ENCODE measurements at regions not wholly inside any gene's neighbourhood (a gene's known extent, or its start where the extent isn't known, plus 50 kb on each side); places are given as distances from the start of the nearest gene placed in this dataset.
A peak's percentile ranks its signal among the peaks of the same experiment; 100 is the strongest.

DNA sequence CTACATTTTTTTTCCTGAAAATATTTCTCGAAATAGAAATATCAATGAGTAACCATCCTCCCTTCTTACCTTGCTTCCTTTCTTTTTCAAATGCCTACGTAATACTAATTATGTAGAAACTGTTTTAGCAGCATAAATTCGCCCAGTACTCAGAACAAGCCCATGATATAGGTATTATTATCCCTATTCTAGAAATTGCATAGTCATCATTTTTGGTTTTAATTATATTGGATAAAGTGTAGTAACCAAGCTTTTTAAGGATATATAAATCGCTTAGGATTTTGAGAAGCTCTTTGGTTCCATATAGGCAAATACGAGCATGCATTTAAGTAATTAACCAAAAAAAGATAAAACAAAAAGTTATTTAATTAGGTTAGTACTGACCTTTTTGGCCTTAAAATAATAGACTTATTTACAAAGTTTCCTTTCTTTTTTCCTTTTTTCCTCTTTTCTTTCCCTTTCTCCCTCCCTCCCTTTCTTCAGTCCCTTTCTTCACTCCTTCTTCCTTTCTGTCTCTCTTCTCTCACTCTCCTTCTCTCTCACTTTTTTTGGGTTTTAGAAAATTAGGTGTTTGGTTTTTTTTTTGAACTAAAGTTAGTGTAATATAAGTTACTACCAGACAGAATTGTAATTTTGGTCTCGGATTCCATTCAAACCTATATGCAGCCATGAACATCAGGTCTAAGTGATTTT lies 457.7 kb downstream of the RFPL4B start:
- Histone ChIP-seq H3K36me3 (ENCODE audit: insufficient read depth, low read length) (no peaks in the 10 kb centered on the region), H3K9ac (ENCODE audit: insufficient read length) (no peak overlapping the region), H3K9me3 (ENCODE audit: low read depth, low read length) (no peaks in the 10 kb centered on the region)

DNA sequence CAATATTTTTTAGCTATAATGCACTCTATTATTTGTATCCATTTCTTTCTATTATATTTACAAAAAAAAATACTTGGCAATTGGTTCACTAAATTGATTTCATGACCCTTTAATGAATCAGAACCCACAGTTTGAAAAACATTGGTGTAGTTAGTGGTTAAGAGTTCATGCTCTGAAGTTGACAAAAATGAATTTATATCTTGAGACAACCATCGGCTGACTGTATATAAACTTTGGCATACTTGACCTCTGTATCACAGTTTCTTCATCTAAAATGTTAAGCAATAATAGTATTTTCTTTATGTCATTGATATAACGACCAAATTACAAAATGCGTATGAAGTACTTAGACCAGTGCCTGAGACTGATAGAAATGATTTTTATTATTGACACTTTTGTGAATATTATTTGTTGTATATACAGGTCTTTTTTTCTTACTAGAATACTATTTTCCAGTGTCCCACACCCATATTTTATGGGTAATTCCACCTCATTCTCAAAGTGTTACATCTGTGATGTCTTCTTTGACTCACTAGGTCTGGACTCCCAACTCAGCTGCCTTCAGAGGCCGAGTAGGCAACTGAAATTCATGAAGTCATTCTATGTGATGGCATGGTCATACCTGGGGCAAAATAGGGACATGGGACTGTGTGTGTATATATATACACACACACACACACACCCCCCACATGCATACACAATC lies 459.2 kb downstream of the RFPL4B start:
- Histone ChIP-seq H3K9ac (ENCODE audit: insufficient read length) (no peak overlapping the region), H3K4me3 (no peak overlapping the region), H3K9me3 (ENCODE audit: low read depth, low read length) (no peaks in the 10 kb centered on the region), H3K27ac (no peak overlapping the region), H3K36me3 (ENCODE audit: insufficient read depth, low read length) (no peaks in the 10 kb centered on the region)
- no peak for DNase-seq (ENCODE audit: low read depth, low spot score)
- TF ChIP-seq POLR2AphosphoS5 (IDR thresholded peaks at IDR 0.05; ENCODE audit: borderline replicate concordance, low read depth, low read length) (no peak), FOXP2 (optimal IDR thresholded peaks at IDR 0.05; ENCODE audit: control extremely low read depth, extremely low read length, insufficient read depth) (no peak), EZH2 (IDR thresholded peaks at IDR 0.05) (no peak)

More for the DNA sequence above, 457.7 kb downstream of the RFPL4B start:
- TF ChIP-seq POLR2AphosphoS5 (IDR thresholded peaks at IDR 0.05; ENCODE audit: borderline replicate concordance, low read depth, low read length) (no peak), FOXP2 (optimal IDR thresholded peaks at IDR 0.05; ENCODE audit: control extremely low read depth, extremely low read length, insufficient read depth) (no peak), EZH2 (IDR thresholded peaks at IDR 0.05) (no peak)
- no peak for DNase-seq (ENCODE audit: low read depth, low spot score)
- Histone ChIP-seq H3K27ac (no peak overlapping the region), H3K4me3 (no peak overlapping the region)

DNA sequence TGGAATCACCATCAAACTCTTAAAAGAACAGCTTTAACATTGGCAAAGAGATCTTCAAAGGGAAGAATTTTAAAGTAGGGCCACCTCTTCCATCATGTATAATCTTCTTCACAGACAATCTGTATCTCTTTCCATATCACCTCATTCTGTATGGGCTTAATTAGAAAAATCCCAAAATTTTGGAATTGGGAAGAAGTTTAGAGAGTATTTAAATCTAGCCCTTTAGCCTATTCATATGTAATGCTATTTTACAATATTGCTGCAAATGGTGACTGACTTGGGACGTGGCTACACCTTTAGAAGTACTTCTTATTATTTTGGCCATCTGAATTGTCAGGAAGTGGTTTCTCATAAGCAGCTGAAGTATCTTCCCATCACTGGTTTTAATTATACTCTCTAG lies 474.3 kb downstream of the RFPL4B start:
- no peak for TF ChIP-seq FOXP2 (optimal IDR thresholded peaks at IDR 0.05; ENCODE audit: control extremely low read depth, extremely low read length, insufficient read depth)
- TF ChIP-seq EZH2 (IDR thresholded peaks at IDR 0.05), result no peak
- no peak for TF ChIP-seq POLR2AphosphoS5 (IDR thresholded peaks at IDR 0.05; ENCODE audit: borderline replicate concordance, low read depth, low read length)
- no peak overlapping the region for H3K9ac ChIP-seq (ENCODE audit: insufficient read length)

DNA sequence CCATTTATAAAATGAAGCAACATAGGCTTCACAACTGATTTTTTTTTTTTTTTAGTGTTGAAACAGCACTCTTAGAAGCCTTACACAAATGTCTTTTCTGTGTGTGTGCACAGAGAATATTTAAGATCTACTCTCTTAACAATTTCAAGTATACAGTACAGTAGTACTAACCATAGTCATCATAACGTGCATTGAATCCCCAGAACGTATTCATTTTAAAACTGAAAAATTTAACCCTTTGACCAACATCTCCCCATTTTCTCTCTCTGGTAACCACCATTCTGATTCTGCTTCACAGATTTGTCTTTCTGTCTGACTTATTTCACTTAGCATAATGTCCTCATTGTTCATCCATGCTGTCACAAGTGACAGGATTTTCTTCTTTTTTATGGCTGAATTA lies 475.6 kb downstream of the RFPL4B start:
- Histone ChIP-seq H3K36me3 (ENCODE audit: insufficient read depth, low read length) (no peaks in the 10 kb centered on the region), H3K4me3 (no peak overlapping the region), H3K9ac (ENCODE audit: insufficient read length) (no peak overlapping the region), H3K9me3 (ENCODE audit: low read depth, low read length) (no peaks in the 10 kb centered on the region), H3K27ac (no peak overlapping the region)
- TF ChIP-seq FOXP2 (optimal IDR thresholded peaks at IDR 0.05; ENCODE audit: control extremely low read depth, extremely low read length, insufficient read depth) (no peak), EZH2 (IDR thresholded peaks at IDR 0.05) (no peak), POLR2AphosphoS5 (IDR thresholded peaks at IDR 0.05; ENCODE audit: borderline replicate concordance, low read depth, low read length) (no peak)
- no peak for DNase-seq (ENCODE audit: low read depth, low spot score)

More for the DNA sequence above, 474.3 kb downstream of the RFPL4B start:
- Histone ChIP-seq H3K4me3 (no peak overlapping the region), H3K36me3 (ENCODE audit: insufficient read depth, low read length) (no peaks in the 10 kb centered on the region), H3K27ac (no peak overlapping the region), H3K9me3 (ENCODE audit: low read depth, low read length) (no peaks in the 10 kb centered on the region)
- DNase-seq (ENCODE audit: low read depth, low spot score), result no peak

GRCh38 chr6:112827793-112828192 lies 480.7 kb downstream of the RFPL4B start:
- Histone ChIP-seq H3K9me3 (ENCODE audit: low read depth, low read length) (no peaks in the 10 kb centered on the region), H3K36me3 (ENCODE audit: insufficient read depth, low read length) (no peaks in the 10 kb centered on the region), H3K9ac (ENCODE audit: insufficient read length) (peak overlapping the region; percentile 39), H3K27ac (peak overlapping the region; percentile 47; the same call in 1 of the 2 replicates), H3K4me3 (peak overlapping the region; percentile 45)
- DNase-seq (ENCODE audit: low read depth, low spot score), result no peak
- TF ChIP-seq POLR2AphosphoS5 (IDR thresholded peaks at IDR 0.05; ENCODE audit: borderline replicate concordance, low read depth, low read length), result peak; percentile 23; the same call in 1 of the 2 replicates
- no peak for TF ChIP-seq FOXP2 (optimal IDR thresholded peaks at IDR 0.05; ENCODE audit: control extremely low read depth, extremely low read length, insufficient read depth)

- no peak for DNase-seq (ENCODE audit: low read depth, low spot score)
- no peak overlapping the region for H3K4me3 ChIP-seq
- H3K9ac ChIP-seq (ENCODE audit: insufficient read length), result no peak overlapping the region
- no peaks in the 10 kb centered on the region for H3K36me3 ChIP-seq (ENCODE audit: insufficient read depth, low read length)
- TF ChIP-seq FOXP2 (optimal IDR thresholded peaks at IDR 0.05; ENCODE audit: control extremely low read depth, extremely low read length, insufficient read depth), result no peak
- no peak for TF ChIP-seq EZH2 (IDR thresholded peaks at IDR 0.05)
- no peak for TF ChIP-seq POLR2AphosphoS5 (IDR thresholded peaks at IDR 0.05; ENCODE audit: borderline replicate concordance, low read depth, low read length)
- no peaks in the 10 kb centered on the region; the same call in 1 of the 2 replicates for H3K9me3 ChIP-seq (ENCODE audit: low read depth, low read length)
- no peak overlapping the region for H3K27ac ChIP-seq
These were observed 483.9 kb downstream of the RFPL4B start for GRCh38 chr6:112831022-112831421.

GRCh38 chr6:112833581-112834131 lies 486.5 kb downstream of the RFPL4B start:
- H3K4me3 ChIP-seq, result no peak overlapping the region
- TF ChIP-seq EZH2 (IDR thresholded peaks at IDR 0.05) (no peak), POLR2AphosphoS5 (IDR thresholded peaks at IDR 0.05; ENCODE audit: borderline replicate concordance, low read depth, low read length) (no peak)
- DNase-seq (ENCODE audit: low read depth, low spot score), result no peak
- no peaks in the 10 kb centered on the region; the same call in 1 of the 2 replicates for H3K9me3 ChIP-seq (ENCODE audit: low read depth, low read length)
- no peaks in the 10 kb centered on the region for H3K36me3 ChIP-seq (ENCODE audit: insufficient read depth, low read length)
- H3K27ac ChIP-seq, result no peak overlapping the region
- no peak overlapping the region for H3K9ac ChIP-seq (ENCODE audit: insufficient read length)

- no peak overlapping the region for H3K4me3 ChIP-seq
- TF ChIP-seq FOXP2 (optimal IDR thresholded peaks at IDR 0.05; ENCODE audit: control extremely low read depth, extremely low read length, insufficient read depth) (no peak), POLR2AphosphoS5 (IDR thresholded peaks at IDR 0.05; ENCODE audit: borderline replicate concordance, low read depth, low read length) (no peak), EZH2 (IDR thresholded peaks at IDR 0.05) (no peak)
- no peaks in the 10 kb centered on the region for H3K36me3 ChIP-seq (ENCODE audit: insufficient read depth, low read length)
- DNase-seq (ENCODE audit: low read depth, low spot score), result no peak
- H3K9me3 ChIP-seq (ENCODE audit: low read depth, low read length), result no peaks in the 10 kb centered on the region; the same call in 1 of the 2 replicates
- H3K27ac ChIP-seq, result no peak overlapping the region
- H3K9ac ChIP-seq (ENCODE audit: insufficient read length), result no peak overlapping the region
These were observed 487.9 kb downstream of the RFPL4B start for GRCh38 chr6:112835078-112835477.

Measured in SK-N-MC (cell line).